HG02642 (cell line): ENCODE measurements at regions not wholly inside any gene's neighbourhood (a gene's known extent, or its start where the extent isn't known, plus 50 kb on each side); places are given as distances from the start of the nearest gene placed in this dataset.
"Not testable (repeated sequence)": the region's sequence is repeated elsewhere in the genome, so short reads cannot be mapped to it uniquely, and the experiment has no call there.

Experiments
- ATAC-seq: cut with Tn5 transposase; IDR thresholded peaks from one replicate; pipeline ENCODE4 v1.9.1; 2021; ENCODE audit warnings: mild to moderate bottlenecking; ENCODE audit not compliant: unreplicated experiment, poor library complexity

GRCh38 chr4:188282471-188283232 is 143.4 kb downstream of the TRIML1 start:
- ATAC-seq = no peak

- ATAC-seq = no peak
Observed at GRCh38 chr4:188287169-188287894, 148.1 kb downstream of the TRIML1 start.

- no peak for ATAC-seq
Observed at GRCh38 chr4:188289531-188290125, 150.4 kb downstream of the TRIML1 start.

GRCh38 chr4:188295899-188296298 is 156.7 kb downstream of the TRIML1 start:
- ATAC-seq = no peak

- no peak for ATAC-seq
Observed at GRCh38 chr4:188296331-188296730, 157.1 kb downstream of the TRIML1 start.

GRCh38 chr4:188297873-188298272 is 158.6 kb downstream of the TRIML1 start:
- no peak for ATAC-seq

GRCh38 chr4:188299161-188299560 is 159.9 kb downstream of the TRIML1 start:
- no peak for ATAC-seq

GRCh38 chr4:188300385-188300784 is 161.1 kb downstream of the TRIML1 start:
- no peak for ATAC-seq

GRCh38 chr4:188305690-188306089 is 166.4 kb downstream of the TRIML1 start:
- ATAC-seq = no peak

GRCh38 chr4:188307591-188307990 is 168.3 kb downstream of the TRIML1 start:
- ATAC-seq = no peak

GRCh38 chr4:188308142-188308541 is 168.9 kb downstream of the TRIML1 start:
- ATAC-seq = no peak

GRCh38 chr4:188316391-188316790 is 177.2 kb downstream of the TRIML1 start:
- no peak for ATAC-seq

- no peak for ATAC-seq
Observed at GRCh38 chr4:188328966-188329365, 189.7 kb downstream of the TRIML1 start.

- ATAC-seq = no peak
Observed at GRCh38 chr4:188329521-188329920, 190.3 kb downstream of the TRIML1 start.

GRCh38 chr4:188332265-188332664 is 193.0 kb downstream of the TRIML1 start:
- no peak for ATAC-seq

- no peak for ATAC-seq
Observed at GRCh38 chr4:188336891-188337290, 197.7 kb downstream of the TRIML1 start.

- no peak for ATAC-seq
Observed at GRCh38 chr4:188341428-188341827, 202.2 kb downstream of the TRIML1 start.

GRCh38 chr4:188346171-188346809 is 207.0 kb downstream of the TRIML1 start:
- no peak for ATAC-seq

GRCh38 chr4:188347339-188347738 is 208.1 kb downstream of the TRIML1 start:
- ATAC-seq = no peak

- ATAC-seq = not testable (repeated sequence)
Observed at GRCh38 chr4:188349569-188349968, 210.3 kb downstream of the TRIML1 start.

GRCh38 chr4:188363196-188363595 is 224.0 kb downstream of the TRIML1 start:
- no peak for ATAC-seq
